ENCODE measurements at regions not wholly inside any gene's neighbourhood (a gene's known extent, or its start where the extent isn't known, plus 50 kb on each side); places are given as distances from the start of the nearest gene placed in this dataset.

DNA sequence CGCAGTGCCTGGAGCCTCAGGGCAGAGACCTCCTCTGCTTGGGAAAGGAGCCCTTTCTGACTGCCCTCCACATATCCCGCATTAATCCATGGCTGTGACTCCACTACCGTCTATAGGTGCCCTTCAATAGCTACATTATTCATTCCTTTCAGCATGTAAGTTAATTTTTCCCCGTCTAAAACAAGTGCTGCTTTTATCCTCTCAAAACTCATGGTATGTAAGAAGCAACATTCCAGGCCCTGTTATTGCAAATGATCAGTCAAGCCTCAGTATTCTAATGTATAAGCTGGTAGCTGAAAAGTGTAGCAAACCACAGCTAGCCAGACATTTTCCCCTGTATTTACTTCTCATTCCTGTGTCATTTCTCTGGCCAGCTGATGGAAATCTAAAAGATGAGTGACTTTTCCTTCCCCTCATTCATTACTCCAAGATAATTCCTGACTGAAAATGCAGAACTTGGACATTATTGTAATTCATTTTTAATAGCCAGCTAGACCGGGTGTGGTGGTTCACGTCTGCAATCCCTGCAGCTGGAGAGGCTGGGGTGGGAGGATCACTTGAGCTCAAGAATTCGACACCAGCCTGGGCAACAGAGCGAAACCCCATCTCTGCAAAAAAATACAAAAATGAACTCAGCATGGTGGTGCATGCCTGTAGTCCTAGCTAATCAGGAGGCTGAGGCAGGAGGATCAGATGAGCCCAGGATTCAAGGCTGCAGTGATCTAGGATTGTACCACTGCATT lies 88.5 kb upstream of the SOD1 start:
- Histone ChIP-seq H3K4me1 (ENCODE audit: control insufficient read depth in 1 of 2, insufficient read depth in 2 of 2, low read length in 2 of 2) (no peaks in the 10 kb centered on the region), H3K4me2 (replicated peaks; ENCODE audit: extremely low read depth, low read length, poor library complexity, severe bottlenecking) (no peak overlapping the region), H4K20me1 (ENCODE audit: insufficient read depth, low read length) (no peaks in the 10 kb centered on the region), H3K79me2 (ENCODE audit: insufficient read depth, low read length) (no peaks in the 10 kb centered on the region), H3K4me3 (replicated peaks in 1 of 3; ENCODE audit: low read depth in 2 of 3, low read length in 3 of 3) (no peak overlapping the region), H3K27ac (ENCODE audit: low read depth in 1 of 2, low read length in 2 of 2) (no peak overlapping the region), H3K27me3 (ENCODE audit: control insufficient read depth in 2 of 2, insufficient read depth in 2 of 2, low read length in 2 of 2) (no peaks in the 10 kb centered on the region), H3K9me3 (replicated peaks in 1 of 2; ENCODE audit: control insufficient read depth in 1 of 2, insufficient read depth in 1 of 2, low read length in 2 of 2) (peaks cover 3 to 5% of the 10 kb centered on the region in 2 donors), H2AFZ (ENCODE audit: insufficient read depth, low read depth, low read length, poor library complexity, severe bottlenecking) (no peak overlapping the region), H3K9ac (ENCODE audit: insufficient read depth, low read length, poor library complexity, severe bottlenecking) (no peak overlapping the region), H3K36me3 (replicated peaks in 1 of 2; ENCODE audit: control insufficient read depth in 1 of 2, insufficient read depth in 2 of 2, low read length in 2 of 2) (no peaks in the 10 kb centered on the region)
- Mint-ChIP-seq H3K9me3 (peaks cover 0 to 11% (median 10%) of the 10 kb centered on the region in 7 donors), H3K27me3 (ENCODE audit: low read depth in 3 of 3) (peaks cover 0 to 6% (median 2%) of the 10 kb centered on the region in 3 donors), H3K36me3 (no peaks in the 10 kb centered on the region), H3K4me1 (peaks cover 4% of the 10 kb centered on the region), H3K4me3 (no peak overlapping the region), H3K27ac (peak overlapping the region in 1 of 7 donors; percentile 13)
- TF ChIP-seq, protein P1, sequence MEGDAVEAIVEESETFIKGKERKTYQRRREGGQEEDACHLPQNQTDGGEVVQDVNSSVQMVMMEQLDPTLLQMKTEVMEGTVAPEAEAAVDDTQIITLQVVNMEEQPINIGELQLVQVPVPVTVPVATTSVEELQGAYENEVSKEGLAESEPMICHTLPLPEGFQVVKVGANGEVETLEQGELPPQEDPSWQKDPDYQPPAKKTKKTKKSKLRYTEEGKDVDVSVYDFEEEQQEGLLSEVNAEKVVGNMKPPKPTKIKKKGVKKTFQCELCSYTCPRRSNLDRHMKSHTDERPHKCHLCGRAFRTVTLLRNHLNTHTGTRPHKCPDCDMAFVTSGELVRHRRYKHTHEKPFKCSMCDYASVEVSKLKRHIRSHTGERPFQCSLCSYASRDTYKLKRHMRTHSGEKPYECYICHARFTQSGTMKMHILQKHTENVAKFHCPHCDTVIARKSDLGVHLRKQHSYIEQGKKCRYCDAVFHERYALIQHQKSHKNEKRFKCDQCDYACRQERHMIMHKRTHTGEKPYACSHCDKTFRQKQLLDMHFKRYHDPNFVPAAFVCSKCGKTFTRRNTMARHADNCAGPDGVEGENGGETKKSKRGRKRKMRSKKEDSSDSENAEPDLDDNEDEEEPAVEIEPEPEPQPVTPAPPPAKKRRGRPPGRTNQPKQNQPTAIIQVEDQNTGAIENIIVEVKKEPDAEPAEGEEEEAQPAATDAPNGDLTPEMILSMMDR (IDR thresholded peaks at IDR 0.05) = no peak
- no peak for DNase-seq
- intact Hi-C loops (cut with micrococcal nuclease) = no loop called here
- 100% methylated on average over 3 of the region's 8 CpGs for WGBS (ENCODE audit: insufficient coverage)

- peaks cover 2 to 7% (median 7%) of the 10 kb centered on the region in 3 donors for H3K27me3 Mint-ChIP-seq (ENCODE audit: low read depth in 3 of 3)
- no peak overlapping the region for H3K27ac Mint-ChIP-seq
These were observed 92.9 kb upstream of the SOD1 start for GRCh38 chr21:31566611-31567010.

More at GRCh38 chr21:31566611-31567010, 92.9 kb upstream of the SOD1 start:
- Histone ChIP-seq H3K36me3 (replicated peaks in 1 of 2; ENCODE audit: control insufficient read depth in 1 of 2, insufficient read depth in 2 of 2, low read length in 2 of 2) (no peaks in the 10 kb centered on the region), H3K9ac (ENCODE audit: insufficient read depth, low read length, poor library complexity, severe bottlenecking) (no peak overlapping the region), H2AFZ (ENCODE audit: insufficient read depth, low read depth, low read length, poor library complexity, severe bottlenecking) (no peak overlapping the region), H3K4me2 (replicated peaks; ENCODE audit: extremely low read depth, low read length, poor library complexity, severe bottlenecking) (no peak overlapping the region), H3K4me3 (replicated peaks in 1 of 3; ENCODE audit: low read depth in 2 of 3, low read length in 3 of 3) (no peak overlapping the region), H4K20me1 (ENCODE audit: insufficient read depth, low read length) (no peaks in the 10 kb centered on the region), H3K4me1 (ENCODE audit: control insufficient read depth in 1 of 2, insufficient read depth in 2 of 2, low read length in 2 of 2) (no peaks in the 10 kb centered on the region), H3K27ac (ENCODE audit: low read depth in 1 of 2, low read length in 2 of 2) (no peak overlapping the region), H3K79me2 (ENCODE audit: insufficient read depth, low read length) (no peaks in the 10 kb centered on the region), H3K9me3 (replicated peaks in 1 of 2; ENCODE audit: control insufficient read depth in 1 of 2, insufficient read depth in 1 of 2, low read length in 2 of 2) (no peaks in the 10 kb centered on the region), H3K27me3 (ENCODE audit: control insufficient read depth in 2 of 2, insufficient read depth in 2 of 2, low read length in 2 of 2) (no peaks in the 10 kb centered on the region)
- no peaks in the 10 kb centered on the region for H3K36me3 Mint-ChIP-seq
- TF ChIP-seq, protein P1 (IDR thresholded peaks at IDR 0.05) = no peak
- H3K4me1 Mint-ChIP-seq = peaks cover 4% of the 10 kb centered on the region
- intact Hi-C loops (cut with micrococcal nuclease) = no loop called here
- WGBS (ENCODE audit: insufficient coverage) = no CpG with 5 or more reads among the region's 7 CpGs
- DNase-seq = no peak
- H3K9me3 Mint-ChIP-seq = peaks cover 0 to 1% (median 0%) of the 10 kb centered on the region in 7 donors
- H3K4me3 Mint-ChIP-seq = no peak overlapping the region

All from CD14-positive monocyte (primary cell).